BLaER1 treated with 17β-estradiol and CSF1 and Interleukin-3, amounts not matched to agents 10 nM and 100 nM (cell line): ENCODE measurements at regions not wholly inside any gene's neighbourhood (a gene's known extent, or its start where the extent isn't known, plus 50 kb on each side); places are given as distances from the start of the nearest gene placed in this dataset.

ENCODE experiments used
- H3K27ac ChIP-seq, 11 experiments: shearing (Covaris generic); formaldehyde crosslinking; 2 replicates each; pipeline ENCODE4 v1.8.1; 2022
- H3K27me3 ChIP-seq, 11 experiments: shearing (Covaris generic); formaldehyde crosslinking; 2 replicates each; pipeline ENCODE4 v1.8.1; 2022
- H3K36me3 ChIP-seq, 11 experiments: shearing (Covaris generic); formaldehyde crosslinking; 2 replicates each; pipeline ENCODE4 v1.8.1; 2022
- H3K4me1 ChIP-seq, 10 experiments: shearing (Covaris generic); formaldehyde crosslinking; 2 replicates each; pipeline ENCODE4 v1.8.1; 2022
- H3K4me2 ChIP-seq, 11 experiments: shearing (Covaris generic); formaldehyde crosslinking; 2 replicates each; pipeline ENCODE4 v1.8.1; 2022
- H3K4me3 ChIP-seq, 10 experiments: shearing (Covaris generic); formaldehyde crosslinking; 2 replicates each; pipeline ENCODE4 v1.8.1; 2022
- H3K9ac ChIP-seq, 11 experiments: shearing (Covaris generic); formaldehyde crosslinking; 2 replicates each; pipeline ENCODE4 v1.8.1; 2022
- H3K9me3 ChIP-seq, 11 experiments: shearing (Covaris generic); formaldehyde crosslinking; replicated peaks in 1 of 11; 2 replicates each; pipeline ENCODE4 v1.8.1; 2022
- H4K20me1 ChIP-seq, 11 experiments: shearing (Covaris generic); formaldehyde crosslinking; 2 replicates each; pipeline ENCODE4 v1.8.1; 2022
- Cebpa-rat ChIP-seq, 11 experiments: shearing (Covaris generic); IDR thresholded peaks; 2 replicates each; pipeline ENCODE4 v1.8.1; 2022

- TF ChIP-seq Cebpa-rat (IDR thresholded peaks at IDR 0.05): no peak
- Histone ChIP-seq H4K20me1 (no peaks in the 10 kb centered on the region), H3K9me3 (peaks cover 0 to 11% (median 0%) of the 10 kb centered on the region in 11 experiments; a peak in 1 of 22 replicates), H3K4me3 (no peak overlapping the region), H3K36me3 (no peaks in the 10 kb centered on the region), H3K9ac (no peak overlapping the region), H3K27ac (no peak overlapping the region), H3K4me1 (peaks cover 5 to 12% (median 8%) of the 10 kb centered on the region in 10 experiments; a peak in 17 of 20 replicates), H3K4me2 (peak overlapping the region in 1 of 11 experiments; percentile 3; a peak in 1 of 22 replicates), H3K27me3 (no peaks in the 10 kb centered on the region)
Measured at GRCh38 chr7:112395411-112395810, 54.8 kb upstream of the IFRD1 start.

- H3K27me3 ChIP-seq: no peaks in the 10 kb centered on the region
- H3K4me2 ChIP-seq: peak overlapping the region in 1 of 11 experiments; percentile 3; a peak in 1 of 22 replicates
- H3K36me3 ChIP-seq: no peaks in the 10 kb centered on the region
- peaks cover 5 to 12% (median 8%) of the 10 kb centered on the region in 10 experiments; a peak in 17 of 20 replicates for H3K4me1 ChIP-seq
- H3K9ac ChIP-seq: no peak overlapping the region
- no peak overlapping the region for H3K4me3 ChIP-seq
- no peak overlapping the region for H3K27ac ChIP-seq
- peaks cover 0 to 11% (median 0%) of the 10 kb centered on the region in 11 experiments; a peak in 1 of 22 replicates for H3K9me3 ChIP-seq
- no peaks in the 10 kb centered on the region for H4K20me1 ChIP-seq
- TF ChIP-seq Cebpa-rat (IDR thresholded peaks at IDR 0.05): no peak
Measured at GRCh38 chr7:112395893-112396292, 54.4 kb upstream of the IFRD1 start.

- H3K9ac ChIP-seq: no peak overlapping the region
- no peak for TF ChIP-seq Cebpa-rat (IDR thresholded peaks at IDR 0.05)
- H3K4me2 ChIP-seq: no peak overlapping the region
- no peaks in the 10 kb centered on the region for H3K27me3 ChIP-seq
- H3K27ac ChIP-seq: no peak overlapping the region
- H3K4me3 ChIP-seq: no peak overlapping the region
- peaks cover 0 to 5% (median 0%) of the 10 kb centered on the region in 10 experiments; a peak in 2 of 20 replicates for H3K4me1 ChIP-seq
- H3K9me3 ChIP-seq: peaks cover 0 to 11% (median 0%) of the 10 kb centered on the region in 11 experiments; a peak in 1 of 22 replicates
- no peaks in the 10 kb centered on the region for H4K20me1 ChIP-seq
- no peaks in the 10 kb centered on the region for H3K36me3 ChIP-seq
Measured at GRCh38 chr7:112398534-112398933, 51.7 kb upstream of the IFRD1 start.

- Histone ChIP-seq H3K9me3 (peaks cover 0 to 11% (median 0%) of the 10 kb centered on the region in 11 experiments; a peak in 1 of 22 replicates), H3K4me2 (no peak overlapping the region), H3K27ac (no peak overlapping the region), H3K9ac (no peak overlapping the region), H3K4me3 (no peak overlapping the region), H4K20me1 (no peaks in the 10 kb centered on the region), H3K27me3 (no peaks in the 10 kb centered on the region), H3K4me1 (peaks cover 0 to 5% (median 0%) of the 10 kb centered on the region in 10 experiments; a peak in 2 of 20 replicates), H3K36me3 (no peaks in the 10 kb centered on the region)
- TF ChIP-seq Cebpa-rat (IDR thresholded peaks at IDR 0.05): no peak
Measured at GRCh38 chr7:112399501-112399900, 50.8 kb upstream of the IFRD1 start.

- no peak for TF ChIP-seq Cebpa-rat (IDR thresholded peaks at IDR 0.05)
- H3K27me3 ChIP-seq: no peaks in the 10 kb centered on the region
- no peak overlapping the region for H3K4me3 ChIP-seq
- no peak overlapping the region for H3K27ac ChIP-seq
- no peak overlapping the region for H3K9ac ChIP-seq
- peaks cover 0 to 5% (median 0%) of the 10 kb centered on the region in 10 experiments; a peak in 2 of 20 replicates for H3K4me1 ChIP-seq
- peaks cover 0 to 9% (median 0%) of the 10 kb centered on the region in 11 experiments; a peak in 1 of 22 replicates for H3K9me3 ChIP-seq
- no peaks in the 10 kb centered on the region for H3K36me3 ChIP-seq
- no peak overlapping the region for H3K4me2 ChIP-seq
- H4K20me1 ChIP-seq: no peaks in the 10 kb centered on the region
Measured at GRCh38 chr7:112400141-112400540, 50.1 kb upstream of the IFRD1 start.
